Vagina (tissue), 2 donors: ENCODE measurements at regions not wholly inside any gene's neighbourhood (a gene's known extent, or its start where the extent isn't known, plus 50 kb on each side); places are given as distances from the start of the nearest gene placed in this dataset.
"Not testable (repeated sequence)": the region's sequence is repeated elsewhere in the genome, so short reads cannot be mapped to it uniquely, and the experiment has no call there.

Source experiments
- DNase-seq, 2 donors: peaks; one replicate each; pipeline ENCODE4 v3.0.0-alpha.2; 2017; ENCODE audit errors: extremely low spot score in 2 of 2
- H3K27ac ChIP-seq: fragments of 200-600 bp; sonication (generic); one replicate; pipeline ENCODE4 v1.5.1; 2019
- H3K27me3 ChIP-seq: fragments of 200-600 bp; sonication (generic); one replicate; pipeline ENCODE4 v1.5.1; 2019
- H3K36me3 ChIP-seq, 2 donors: fragments of 200-600 bp; sonication (generic); one replicate each; pipeline ENCODE4 v1.5.1; 2017 to 2019
- H3K4me1 ChIP-seq: fragments of 200-600 bp; sonication (generic); one replicate; pipeline ENCODE4 v1.5.1; 2019
- H3K4me3 ChIP-seq, 2 donors: fragments of 200-600 bp; sonication (generic); 1 replicate in 1 of 2; 2 replicates in 1 of 2; pipeline ENCODE4 v1.5.1; 2016 to 2019
- H3K9me3 ChIP-seq: fragments of 200-600 bp; sonication (generic); one replicate; pipeline ENCODE4 v1.5.1; 2019
- POLR2A ChIP-seq, 2 donors: fragments of 450-650 bp; IDR thresholded peaks; one replicate each; pipeline ENCODE4 v1.6.1; 2017; ENCODE audit warnings: antibody characterized with exemption in 2 of 2, mild to moderate bottlenecking in 2 of 2, moderate library complexity in 2 of 2
- POLR2AphosphoS5 ChIP-seq, 2 donors: sonication (generic); formaldehyde crosslinking; IDR thresholded peaks; one replicate each; pipeline ENCODE4 v1.9.0; 2017; ENCODE audit warnings: antibody characterized with exemption in 2 of 2, mild to moderate bottlenecking in 2 of 2, low read depth in 1 of 2; ENCODE audit not compliant: insufficient read depth in 1 of 2
- intact Hi-C: fragments of 100-400 bp; cut with DNase I; formaldehyde crosslinking; loops from one replicate; pipeline ENCODE4 v1.15.1; 2023
- TF ChIP-seq, protein P1 (sequence below), 3 experiments: fragments of 450-650 bp in 2 of 3; fragments of 200-600 bp in 1 of 3; sonication (generic) in 1 of 3; IDR thresholded peaks; one replicate each; pipeline ENCODE4 v1.5.1; 2017 to 2019; ENCODE audit warnings: antibody characterized with exemption in 3 of 3, mild to moderate bottlenecking in 2 of 3, moderate library complexity in 2 of 3

DNA sequence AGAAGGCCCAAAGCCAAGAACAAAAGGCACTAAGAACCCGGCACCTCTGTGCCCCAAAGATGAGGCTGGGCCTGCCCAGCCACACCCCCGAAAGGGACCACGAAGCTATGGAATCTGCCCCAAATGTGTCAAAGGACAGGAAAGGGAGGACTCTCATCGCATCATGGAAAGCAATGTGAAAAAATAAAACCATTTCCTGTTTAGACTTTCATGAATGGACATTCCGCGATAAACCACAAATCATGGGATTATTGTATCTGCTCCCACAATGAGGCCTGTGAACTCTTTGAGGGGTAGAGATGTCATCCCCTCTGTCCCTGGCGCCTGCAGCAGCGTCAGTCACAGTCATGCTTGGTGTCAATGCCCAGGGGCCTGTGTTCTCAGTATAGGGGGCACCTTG, 135.0 kb downstream of the COPRS start:
- peaks cover 15% of the 10 kb centered on the region for H3K4me1 ChIP-seq
- no peak for DNase-seq
- no peaks in the 10 kb centered on the region for H3K36me3 ChIP-seq
- H3K27ac ChIP-seq: no peak overlapping the region
- no peaks in the 10 kb centered on the region for H3K27me3 ChIP-seq
- intact Hi-C loops: no loop called here
- TF ChIP-seq POLR2A (IDR thresholded peaks at IDR 0.05) (no peak), POLR2AphosphoS5 (IDR thresholded peaks at IDR 0.05; ENCODE audit: insufficient read depth in 1 of 2, low read depth in 1 of 2) (peak in 1 of 2 donors; percentile 18)
- TF ChIP-seq, protein P1, sequence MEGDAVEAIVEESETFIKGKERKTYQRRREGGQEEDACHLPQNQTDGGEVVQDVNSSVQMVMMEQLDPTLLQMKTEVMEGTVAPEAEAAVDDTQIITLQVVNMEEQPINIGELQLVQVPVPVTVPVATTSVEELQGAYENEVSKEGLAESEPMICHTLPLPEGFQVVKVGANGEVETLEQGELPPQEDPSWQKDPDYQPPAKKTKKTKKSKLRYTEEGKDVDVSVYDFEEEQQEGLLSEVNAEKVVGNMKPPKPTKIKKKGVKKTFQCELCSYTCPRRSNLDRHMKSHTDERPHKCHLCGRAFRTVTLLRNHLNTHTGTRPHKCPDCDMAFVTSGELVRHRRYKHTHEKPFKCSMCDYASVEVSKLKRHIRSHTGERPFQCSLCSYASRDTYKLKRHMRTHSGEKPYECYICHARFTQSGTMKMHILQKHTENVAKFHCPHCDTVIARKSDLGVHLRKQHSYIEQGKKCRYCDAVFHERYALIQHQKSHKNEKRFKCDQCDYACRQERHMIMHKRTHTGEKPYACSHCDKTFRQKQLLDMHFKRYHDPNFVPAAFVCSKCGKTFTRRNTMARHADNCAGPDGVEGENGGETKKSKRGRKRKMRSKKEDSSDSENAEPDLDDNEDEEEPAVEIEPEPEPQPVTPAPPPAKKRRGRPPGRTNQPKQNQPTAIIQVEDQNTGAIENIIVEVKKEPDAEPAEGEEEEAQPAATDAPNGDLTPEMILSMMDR (IDR thresholded peaks at IDR 0.05): no peak
- no peak overlapping the region for H3K4me3 ChIP-seq
- H3K9me3 ChIP-seq: no peaks in the 10 kb centered on the region

DNA sequence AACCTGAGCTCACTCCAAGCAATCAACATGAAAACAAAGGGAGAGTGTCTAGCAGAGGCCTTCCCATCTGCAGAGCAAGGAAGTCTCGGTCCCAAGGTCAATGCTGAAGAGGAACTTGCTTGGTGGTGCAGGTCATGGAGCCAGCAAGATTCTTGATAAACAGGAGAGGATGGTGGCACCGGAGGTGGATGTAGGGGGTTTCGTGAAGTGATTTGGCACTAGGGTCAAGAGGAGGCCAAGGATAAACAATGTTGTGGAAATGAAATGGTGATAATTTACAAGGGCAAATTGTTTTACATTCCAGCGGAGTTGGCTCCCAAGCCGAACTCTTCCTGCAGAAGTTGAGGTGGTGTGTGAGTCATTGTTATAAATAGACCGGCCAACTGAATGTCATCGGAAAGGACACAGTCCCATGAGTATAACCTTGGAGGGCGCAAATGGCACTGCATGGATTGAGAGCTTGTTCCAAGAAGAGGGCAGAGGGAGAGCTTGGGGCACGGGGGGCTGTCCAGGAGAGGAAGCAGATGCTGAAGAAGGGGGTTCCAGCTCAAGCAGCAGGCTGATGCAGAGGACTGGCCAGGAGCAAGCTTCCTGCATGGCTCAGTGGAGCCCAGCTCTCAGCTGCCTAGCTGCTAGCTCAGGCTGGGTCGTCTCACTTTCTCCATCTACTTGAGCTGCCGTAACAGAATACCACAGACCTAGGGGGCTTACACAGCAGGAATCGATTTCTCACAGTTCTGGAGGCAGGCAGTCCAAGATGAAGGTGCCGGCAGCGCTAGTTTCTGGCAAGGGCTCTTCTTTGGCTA, 136.6 kb downstream of the COPRS start:
- no peak for DNase-seq
- Histone ChIP-seq H3K36me3 (no peaks in the 10 kb centered on the region), H3K4me1 (peaks cover 15% of the 10 kb centered on the region), H3K27me3 (no peaks in the 10 kb centered on the region), H3K9me3 (no peaks in the 10 kb centered on the region), H3K27ac (no peak overlapping the region), H3K4me3 (no peak overlapping the region)
- intact Hi-C loops: no loop called here
- TF ChIP-seq POLR2AphosphoS5 (IDR thresholded peaks at IDR 0.05; ENCODE audit: insufficient read depth in 1 of 2, low read depth in 1 of 2): peak in 1 of 2 donors; percentile 46
- TF ChIP-seq POLR2A (IDR thresholded peaks at IDR 0.05): no peak

DNA sequence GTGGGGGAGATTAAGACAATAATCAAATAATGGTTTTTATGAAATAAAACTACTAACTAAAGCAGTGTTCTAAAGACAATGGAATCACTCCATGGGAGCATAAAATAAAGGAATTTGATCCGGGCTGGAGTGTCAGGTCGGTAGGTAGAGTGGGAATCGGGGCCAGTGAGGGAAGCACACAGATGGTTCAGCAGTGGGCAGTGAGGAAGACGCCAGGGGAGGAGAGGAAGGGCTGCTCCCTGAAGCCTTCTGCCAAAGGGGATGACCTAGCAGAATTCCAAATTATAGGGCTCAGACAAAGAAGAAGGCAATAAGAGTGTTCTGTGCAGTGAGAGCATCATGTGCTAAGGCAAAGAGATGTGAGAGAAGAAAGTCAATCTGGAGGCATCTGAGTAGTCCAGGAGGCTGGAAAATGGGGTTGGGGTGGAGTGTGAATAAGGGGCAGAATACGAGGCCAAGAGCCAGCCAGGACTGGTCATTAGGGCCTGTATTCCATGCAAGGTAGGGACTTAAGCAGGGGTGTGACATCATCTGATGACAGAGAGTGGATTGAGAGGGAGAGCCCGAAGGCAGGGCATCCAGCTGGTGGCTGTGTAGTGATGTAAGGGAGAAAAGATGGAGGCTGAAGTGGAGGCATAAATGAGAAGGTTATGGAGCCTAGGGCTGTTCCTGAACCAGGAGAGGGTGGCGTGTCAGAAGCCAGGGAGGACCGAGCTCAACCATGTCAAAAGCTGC, 137.6 kb downstream of the COPRS start:
- no peak for TF ChIP-seq POLR2A (IDR thresholded peaks at IDR 0.05)
- TF ChIP-seq, protein P1 (IDR thresholded peaks at IDR 0.05): no peak
- no peak for TF ChIP-seq POLR2AphosphoS5 (IDR thresholded peaks at IDR 0.05; ENCODE audit: insufficient read depth in 1 of 2, low read depth in 1 of 2)
- no peak for DNase-seq
- intact Hi-C loops: no loop called here
- H3K4me1 ChIP-seq: peaks cover 15% of the 10 kb centered on the region
- no peak overlapping the region for H3K4me3 ChIP-seq
- no peaks in the 10 kb centered on the region for H3K36me3 ChIP-seq
- H3K27me3 ChIP-seq: no peaks in the 10 kb centered on the region
- no peaks in the 10 kb centered on the region for H3K9me3 ChIP-seq
- no peak overlapping the region for H3K27ac ChIP-seq

DNA sequence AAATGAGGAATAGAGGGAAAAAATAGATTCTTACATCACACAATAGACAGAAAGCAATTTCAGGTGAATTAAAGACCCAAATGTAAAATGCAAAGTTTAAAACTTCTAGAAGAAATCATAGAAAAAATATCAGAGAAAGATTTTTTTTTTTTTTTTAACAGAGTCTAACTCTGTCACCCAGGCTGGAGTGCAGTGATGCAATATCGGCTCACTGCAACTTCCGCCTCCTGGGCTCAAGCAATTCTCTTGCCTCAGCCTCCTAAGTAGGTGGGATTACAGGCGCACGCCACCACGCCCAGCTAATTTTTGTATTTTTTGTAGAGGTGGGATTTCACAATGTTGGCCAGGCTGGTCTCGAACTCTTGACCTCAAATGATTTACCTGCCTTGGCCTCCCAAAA, 141.8 kb downstream of the COPRS start:
- DNase-seq, H3K27me3 ChIP-seq, H3K36me3 ChIP-seq, intact Hi-C loops, H3K9me3 ChIP-seq, H3K4me1 ChIP-seq, H3K27ac ChIP-seq, H3K4me3 ChIP-seq: not testable (repeated sequence)

DNA sequence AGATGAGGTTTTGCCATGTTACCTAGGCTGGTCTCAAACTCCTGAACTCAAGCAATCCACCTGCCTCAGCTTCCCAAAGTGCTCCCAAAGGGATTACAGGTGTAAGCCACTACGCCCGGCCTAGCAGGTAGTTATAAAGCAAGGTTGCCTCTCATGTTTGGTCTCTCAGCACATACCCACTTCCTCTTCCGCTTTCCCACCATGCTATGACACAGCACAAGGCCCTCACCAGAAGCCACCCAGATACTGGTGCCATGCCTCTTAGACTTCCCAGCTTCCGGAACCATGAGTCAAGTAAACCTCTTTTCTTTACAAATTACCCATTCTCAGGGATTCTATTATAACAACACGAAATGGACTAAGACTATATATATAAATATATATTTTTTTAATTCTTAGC, 143.6 kb downstream of the COPRS start:
- Histone ChIP-seq H3K36me3 (no peaks in the 10 kb centered on the region), H3K27me3 (no peaks in the 10 kb centered on the region), H3K4me1 (no peaks in the 10 kb centered on the region), H3K9me3 (no peaks in the 10 kb centered on the region), H3K4me3 (no peak overlapping the region), H3K27ac (no peak overlapping the region)
- intact Hi-C loops: no loop called here
- no peak for DNase-seq
- TF ChIP-seq POLR2AphosphoS5 (IDR thresholded peaks at IDR 0.05; ENCODE audit: insufficient read depth in 1 of 2, low read depth in 1 of 2) (no peak), POLR2A (IDR thresholded peaks at IDR 0.05) (no peak)
- TF ChIP-seq, protein P1 (IDR thresholded peaks at IDR 0.05): no peak

DNA sequence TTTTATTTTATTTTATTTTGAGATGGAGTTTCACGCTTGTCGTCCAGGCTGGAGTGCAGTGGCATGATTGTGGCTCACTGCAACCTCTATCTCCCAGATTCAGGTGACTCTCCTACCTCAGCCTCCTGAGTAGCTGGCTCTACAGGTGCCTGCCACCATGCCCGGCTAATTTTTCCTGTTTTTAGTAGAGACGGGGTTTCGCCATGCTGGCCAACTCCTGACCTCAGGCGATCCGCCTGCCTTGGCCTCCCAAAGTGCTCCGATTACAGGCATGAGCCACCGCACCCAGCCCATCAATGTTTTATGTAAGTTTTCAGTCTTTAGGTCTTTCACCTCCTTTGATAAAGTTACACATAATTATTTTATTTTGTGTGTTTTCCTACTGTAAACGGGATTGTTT, 154.6 kb downstream of the COPRS start:
- DNase-seq: no peak
- H3K36me3 ChIP-seq: no peaks in the 10 kb centered on the region

More for the DNA sequence above, 154.6 kb downstream of the COPRS start:
- intact Hi-C loops: no loop called here
- Histone ChIP-seq H3K4me3 (no peak overlapping the region), H3K27ac (no peak overlapping the region), H3K27me3 (no peaks in the 10 kb centered on the region), H3K4me1 (no peaks in the 10 kb centered on the region), H3K9me3 (no peaks in the 10 kb centered on the region)
- TF ChIP-seq POLR2A (IDR thresholded peaks at IDR 0.05) (no peak), POLR2AphosphoS5 (IDR thresholded peaks at IDR 0.05; ENCODE audit: insufficient read depth in 1 of 2, low read depth in 1 of 2) (no peak)
- TF ChIP-seq, protein P1 (IDR thresholded peaks at IDR 0.05): no peak
